AG08396 (cell line): ENCODE measurements at regions not wholly inside any gene's neighbourhood (a gene's known extent, or its start where the extent isn't known, plus 50 kb on each side); places are given as distances from the start of the nearest gene placed in this dataset.

Experiments used
- DNase-seq: peaks from one replicate; pipeline ENCODE4 v3.0.0; 2012; ENCODE audit warnings: low spot score, mixed read lengths

DNA sequence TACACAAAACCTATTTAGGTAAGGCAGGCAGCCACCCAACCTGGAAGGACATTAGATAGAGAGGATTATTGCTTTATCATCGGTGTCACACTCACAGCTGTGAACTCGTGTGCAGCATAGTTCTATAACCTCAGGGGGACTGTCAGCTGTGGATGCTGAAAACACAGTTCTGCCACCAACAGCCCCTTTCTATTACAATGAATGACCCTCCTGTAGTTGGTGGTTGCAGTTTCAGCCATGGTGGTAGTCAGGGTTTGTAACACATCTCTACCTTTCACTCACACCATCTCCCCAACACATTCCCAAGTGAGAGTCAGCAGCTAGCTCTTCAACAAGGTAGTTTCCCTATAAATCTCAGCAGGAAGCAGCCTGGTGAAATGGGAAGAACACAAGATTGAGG, 136.8 kb downstream of the ZC3H11B start:
- no peak for DNase-seq

DNA sequence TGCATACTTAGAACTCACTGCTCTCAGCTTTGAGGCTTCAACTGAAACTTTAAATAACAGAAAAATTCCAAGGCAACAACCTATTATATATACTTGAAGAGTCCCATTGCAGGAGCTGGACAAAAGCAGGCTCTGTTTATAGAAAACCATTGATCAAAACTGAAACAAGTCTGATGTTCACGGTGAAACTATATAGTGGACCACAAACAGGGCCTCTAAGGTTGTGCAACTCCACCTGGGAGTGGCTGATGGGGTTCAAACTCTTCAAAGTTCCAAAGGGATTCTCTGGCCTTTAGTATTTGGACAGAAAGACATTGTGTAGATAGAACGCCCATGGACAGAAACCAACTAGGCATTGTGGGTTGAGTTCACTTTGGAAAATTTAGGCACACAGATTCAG, 140.3 kb downstream of the ZC3H11B start:
- DNase-seq: no peak

DNA sequence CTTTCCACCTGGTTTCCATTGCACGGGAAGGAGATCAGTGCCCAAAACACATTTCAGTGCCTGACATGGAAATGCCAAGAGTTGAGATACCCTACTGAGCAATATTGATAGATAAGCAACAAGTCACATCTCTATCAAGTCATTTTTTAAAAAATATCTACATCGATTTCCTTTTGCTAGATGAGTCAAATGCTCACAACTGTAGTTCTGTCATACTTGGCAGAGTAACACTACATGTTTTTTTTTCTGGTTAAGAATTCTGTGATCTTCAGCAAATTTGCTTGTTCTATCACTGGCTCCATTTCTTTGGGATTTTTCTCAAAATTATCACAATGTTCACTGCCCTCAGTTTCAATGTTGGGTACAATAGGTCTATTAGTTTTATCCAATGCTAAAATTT, 145.4 kb downstream of the ZC3H11B start:
- peak; percentile 8 for DNase-seq

DNA sequence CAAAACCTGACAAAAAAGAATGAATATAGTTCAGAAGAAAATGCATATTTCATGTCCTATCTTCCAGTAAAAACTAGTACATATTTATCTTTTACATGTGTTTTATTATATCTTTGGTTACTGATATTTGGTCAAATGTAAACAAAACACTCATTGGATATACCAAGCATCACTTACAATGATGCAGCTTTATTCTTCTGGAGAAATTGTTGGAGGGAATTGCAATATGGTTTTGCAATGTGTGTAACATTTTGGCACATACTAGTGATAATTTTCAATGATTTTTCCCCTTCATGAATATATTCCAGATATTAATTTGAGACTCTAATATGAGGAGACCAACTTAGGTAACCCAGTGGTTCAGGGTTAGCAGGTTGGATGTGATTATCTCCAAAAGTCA, 146.1 kb downstream of the ZC3H11B start:
- DNase-seq: no peak

DNA sequence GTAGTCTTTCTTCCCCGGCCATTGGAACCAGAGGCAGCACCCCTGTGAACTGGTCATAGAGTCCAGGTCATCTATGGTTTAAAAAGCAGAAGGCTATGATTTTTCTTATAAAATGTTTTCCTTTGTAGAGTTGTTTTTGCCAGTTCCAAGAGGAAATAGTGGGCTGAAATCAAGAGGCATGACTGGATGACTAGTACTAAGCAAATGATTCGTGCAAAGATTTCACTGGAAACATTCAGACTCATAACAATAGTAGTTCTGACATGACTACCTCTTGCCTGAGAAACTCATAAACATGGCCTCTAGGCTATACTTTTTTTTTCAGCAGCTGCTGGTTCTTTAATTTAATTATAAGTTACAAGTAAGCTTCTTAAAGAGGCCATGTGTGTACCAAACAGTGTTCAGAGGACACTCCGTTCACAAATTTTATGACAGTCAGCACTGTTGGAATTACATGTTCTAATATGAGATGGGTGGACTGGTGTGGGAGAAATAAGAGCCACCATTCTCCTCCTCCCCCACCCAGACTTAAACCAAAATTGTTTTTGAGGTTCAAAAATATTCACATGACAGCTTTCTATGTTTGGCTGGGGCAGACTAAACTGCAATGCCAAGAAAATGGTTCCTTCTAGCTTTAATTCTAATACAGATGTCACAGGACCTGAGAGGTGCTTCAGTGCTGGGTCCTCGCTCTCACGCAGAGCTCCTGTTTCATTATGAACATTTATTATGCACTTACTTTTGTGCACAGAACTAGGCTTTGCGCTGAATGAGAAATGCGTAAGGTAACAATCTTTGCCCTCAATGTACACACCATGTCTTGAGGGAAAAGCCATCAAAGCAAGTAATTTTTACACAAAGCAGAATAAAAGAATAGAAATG, 147.5 kb downstream of the ZC3H11B start:
- DNase-seq: peak; percentile 8

GRCh38 chr1:219463636-219464035, 149.3 kb downstream of the ZC3H11B start:
- no peak for DNase-seq

DNA sequence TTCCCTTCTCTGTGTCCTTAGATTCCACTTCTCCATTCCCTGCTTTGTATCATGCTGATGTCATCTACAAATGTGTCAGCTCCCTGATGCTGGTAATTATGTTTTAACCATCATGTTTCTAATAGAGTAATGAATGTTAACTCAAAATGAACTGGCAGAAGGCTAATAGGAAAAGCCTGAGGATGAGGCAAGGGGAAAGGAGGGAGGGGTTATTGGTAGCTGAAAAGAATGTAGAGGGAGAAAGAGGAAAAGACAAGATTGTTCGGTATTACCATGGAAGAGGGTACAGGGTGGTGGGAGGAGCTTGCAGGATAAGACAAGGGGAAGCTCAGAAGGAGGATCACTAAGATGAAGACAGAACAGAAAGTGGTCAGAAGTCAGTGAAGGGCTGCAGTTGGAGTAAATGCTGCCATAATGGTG, 150.9 kb downstream of the ZC3H11B start:
- DNase-seq: no peak

GRCh38 chr1:219460896-219461815, 151.7 kb downstream of the ZC3H11B start:
- peak; percentile 5 for DNase-seq

GRCh38 chr1:219460081-219460895, 152.6 kb downstream of the ZC3H11B start:
- DNase-seq: no peak

GRCh38 chr1:219459351-219460080, 153.4 kb downstream of the ZC3H11B start:
- DNase-seq: no peak

DNA sequence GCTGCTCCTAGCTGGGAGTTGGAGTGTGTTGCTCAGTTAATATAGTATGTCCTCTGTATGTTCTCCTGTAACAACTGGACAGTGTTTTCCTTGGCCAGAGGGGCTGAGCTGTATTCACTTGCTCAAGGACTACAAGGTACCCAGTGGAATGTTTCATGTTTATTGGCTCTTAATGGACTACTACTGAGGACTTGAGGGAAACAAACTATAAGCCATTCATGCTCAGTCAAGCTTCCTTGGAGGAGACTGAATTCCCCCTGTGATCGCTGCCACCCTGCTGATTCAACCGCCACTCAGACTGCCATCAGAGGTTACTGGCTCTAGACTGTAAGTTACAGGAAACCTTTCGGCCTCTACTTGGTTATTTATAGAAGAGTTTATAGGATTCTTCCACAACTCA, 166.6 kb downstream of the ZC3H11B start:
- DNase-seq: no peak

DNA sequence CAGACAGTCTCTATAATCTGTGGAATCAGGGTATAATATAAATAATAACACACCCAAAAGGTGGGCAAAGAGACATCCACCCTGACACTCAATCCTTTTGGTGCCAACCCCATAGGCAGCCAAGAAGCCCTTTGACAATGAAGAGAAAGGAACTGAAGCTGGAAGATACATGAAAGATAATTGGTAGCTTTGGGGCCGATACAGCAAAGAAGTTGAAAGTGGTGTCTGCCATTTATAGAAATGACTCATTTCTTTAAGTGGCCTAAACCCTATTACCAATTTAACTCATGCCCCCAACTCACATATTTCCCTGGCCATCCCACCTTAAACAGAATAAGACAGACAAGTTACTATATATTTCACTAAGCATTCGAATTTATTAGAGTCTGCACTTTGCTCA, 167.0 kb downstream of the ZC3H11B start:
- no peak for DNase-seq

GRCh38 chr1:219444474-219444873, 168.4 kb downstream of the ZC3H11B start:
- DNase-seq: no peak

DNA sequence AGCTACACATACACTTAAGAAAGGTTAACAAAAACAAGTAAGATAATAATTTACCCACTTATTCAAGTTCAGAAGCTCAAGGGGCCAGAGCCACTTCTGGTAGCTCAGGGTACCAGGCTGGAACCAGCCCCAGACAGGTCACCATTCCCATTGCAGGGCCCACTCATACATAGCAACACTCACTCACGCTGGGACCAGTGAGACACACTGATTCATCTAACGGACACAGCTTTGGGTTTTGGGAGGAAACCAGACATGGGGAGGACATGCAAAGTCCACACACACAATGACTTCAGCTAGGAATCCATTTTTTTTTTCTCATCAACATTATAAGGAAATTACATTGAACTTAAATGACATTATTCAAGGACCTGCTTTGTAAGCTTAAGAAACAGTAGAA, 169.1 kb downstream of the ZC3H11B start:
- DNase-seq: no peak

DNA sequence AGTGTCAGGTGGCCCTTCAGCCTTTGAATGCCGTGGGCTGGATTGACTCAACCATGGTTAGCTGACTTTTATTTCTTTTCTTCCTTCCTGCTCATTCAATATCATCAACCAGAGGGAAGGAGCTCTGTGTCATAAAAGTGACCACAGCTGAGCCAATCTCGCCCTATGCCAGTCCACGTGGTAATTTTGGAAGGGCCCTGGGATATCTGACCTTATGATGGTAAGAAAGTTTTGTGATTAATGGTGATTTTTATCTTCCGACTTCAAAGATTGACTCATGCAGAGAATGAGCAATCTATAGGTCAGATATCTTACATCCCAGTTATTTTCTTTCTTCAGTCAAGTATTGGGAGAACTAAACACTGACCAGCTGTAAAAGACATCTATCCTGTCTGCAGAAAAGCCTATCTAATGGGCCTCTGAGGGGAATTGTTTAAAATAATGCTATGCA, 170.3 kb downstream of the ZC3H11B start:
- DNase-seq: no peak

DNA sequence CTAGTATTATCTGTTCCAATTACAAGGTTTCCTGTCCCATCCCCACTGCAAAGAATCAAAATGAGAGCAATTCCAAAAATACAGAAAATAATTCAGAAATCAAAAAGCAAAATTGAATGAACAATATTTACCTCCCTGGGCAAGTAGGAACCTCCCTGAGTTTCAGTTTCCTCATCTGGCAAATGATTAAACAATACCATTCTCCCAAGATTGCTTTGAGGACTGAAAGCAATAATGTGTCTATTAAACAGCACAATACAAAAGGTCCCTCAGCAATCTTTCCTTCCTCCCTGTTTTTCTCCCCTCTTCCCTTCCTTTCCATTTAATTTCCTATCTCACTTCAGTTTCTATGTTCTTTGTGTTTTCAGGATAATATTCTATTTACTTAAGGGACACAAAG, 171.0 kb downstream of the ZC3H11B start:
- no peak for DNase-seq

DNA sequence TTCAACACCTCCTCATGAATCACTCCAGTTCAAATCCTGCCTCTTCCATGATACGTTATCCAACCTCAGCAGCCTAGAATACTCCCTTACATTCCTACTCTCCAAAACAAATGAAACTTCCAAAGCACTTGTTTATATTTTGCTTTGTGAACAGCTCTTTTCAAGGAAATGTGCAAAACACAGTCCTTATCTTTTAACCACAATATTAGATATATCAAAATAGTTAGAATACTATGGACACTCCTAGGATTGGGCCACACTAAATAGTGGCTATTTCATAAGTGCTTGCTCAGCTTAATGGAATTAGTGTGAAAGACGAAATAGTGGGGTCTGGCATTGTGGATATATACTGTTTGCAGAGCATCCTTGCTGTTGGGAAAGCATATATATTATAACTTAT, 173.5 kb downstream of the ZC3H11B start:
- DNase-seq: no peak

DNA sequence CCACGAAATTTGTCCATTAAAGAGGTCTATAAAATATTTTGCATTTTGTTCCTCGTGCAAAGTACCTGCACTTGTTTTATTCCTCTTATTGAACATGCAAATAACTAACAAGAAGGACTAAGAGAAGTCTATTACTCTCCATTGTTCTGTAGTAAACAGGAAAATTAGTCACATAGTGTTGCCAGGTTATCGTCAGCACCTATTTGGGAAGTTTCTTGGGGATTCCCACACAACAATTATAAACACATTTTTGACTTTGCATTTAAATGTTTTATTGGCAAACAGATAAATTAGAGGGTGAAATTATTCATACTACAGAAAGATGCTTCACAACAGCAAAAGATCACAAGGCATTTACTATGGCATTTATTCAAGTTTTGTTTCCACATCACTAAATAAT, 174.5 kb downstream of the ZC3H11B start:
- DNase-seq: no peak

GRCh38 chr1:219434923-219435297, 178.0 kb downstream of the ZC3H11B start:
- no peak for DNase-seq

DNA sequence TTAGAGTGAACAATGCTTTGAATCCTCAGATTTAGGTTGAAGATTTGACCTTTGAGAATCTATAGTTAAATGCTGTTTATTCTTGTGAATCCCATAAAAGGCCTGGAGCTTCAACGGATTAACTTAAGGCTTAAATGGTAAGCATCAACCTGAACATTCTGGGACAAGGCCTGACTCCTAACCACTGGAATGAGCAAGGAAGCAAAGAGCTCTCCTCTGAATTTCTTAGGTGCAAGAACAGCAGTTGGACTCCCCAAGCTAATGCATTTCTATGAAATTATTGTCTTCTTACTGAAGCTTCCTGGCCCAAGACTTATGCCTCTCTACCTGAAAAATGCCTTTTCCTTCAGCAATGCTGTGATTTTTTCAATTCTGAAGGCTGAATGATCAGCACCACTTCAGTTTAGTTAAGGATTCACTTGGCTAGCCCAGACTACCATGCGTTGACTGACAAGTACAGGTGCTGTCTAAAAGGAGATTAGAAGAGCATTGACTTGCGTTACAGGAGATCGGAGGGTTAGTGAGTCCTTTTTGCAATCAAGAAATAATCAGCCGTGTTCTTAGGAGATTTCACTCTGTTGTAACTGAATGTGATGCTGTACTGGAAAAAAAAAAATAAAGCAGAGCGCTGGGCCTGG, 178.5 kb downstream of the ZC3H11B start:
- no peak for DNase-seq
